GM13976 (cell line): ENCODE measurements at regions not wholly inside any gene's neighbourhood (a gene's known extent, or its start where the extent isn't known, plus 50 kb on each side); places are given as distances from the start of the nearest gene placed in this dataset.

Experiments used
- DNase-seq: peaks from one replicate; pipeline ENCODE4 v3.0.0; 2012; ENCODE audit warnings: low spot score
- CTCF ChIP-seq: IDR thresholded peaks from 2 replicates; pipeline ENCODE4 v1.5.1; 2012; ENCODE audit warnings: borderline replicate concordance, mild to moderate bottlenecking; ENCODE audit not compliant: insufficient read depth; ENCODE audit errors: extremely low read depth, missing control alignments, control extremely low read depth
- in situ Hi-C: fragments of 300-500 bp; cut with MboI; formaldehyde crosslinking; loops from one replicate; pipeline ENCODE4 v1.12.0; 2022; ENCODE audit warnings: low sequenced_read_pairs, mixed read lengths, inconsistent platforms; ENCODE audit not compliant: unreplicated experiment

GRCh38 chr4:175944126-175944910 lies 121.3 kb upstream of the WDR17 start:
- in situ Hi-C loops, result no loop called here
- TF ChIP-seq CTCF, result no peak
- no peak for DNase-seq

GRCh38 chr4:175946472-175947116 lies 119.0 kb upstream of the WDR17 start:
- in situ Hi-C loops, result no loop called here
- no peak for DNase-seq
- no peak for TF ChIP-seq CTCF

GRCh38 chr4:175947117-175947722 lies 118.4 kb upstream of the WDR17 start:
- peak; percentile 22 for DNase-seq
- TF ChIP-seq CTCF, result peak; percentile 21
- in situ Hi-C loops, result no loop called here

- in situ Hi-C loops, result loop anchor here (25.0 kb wide), 1 partner anchor 386 kb away; no protein-coding TSS in a partner anchor
- DNase-seq, result no peak
- no peak for TF ChIP-seq CTCF
These were observed 113.8 kb upstream of the WDR17 start for GRCh38 chr4:175951794-175952193.

GRCh38 chr4:175953116-175953515 lies 112.5 kb upstream of the WDR17 start:
- no peak for TF ChIP-seq CTCF
- in situ Hi-C loops, result loop anchor here (25.0 kb wide), 1 partner anchor 384 kb away; no protein-coding TSS in a partner anchor
- DNase-seq, result no peak

- in situ Hi-C loops, result loop anchor here (25.0 kb wide), 1 partner anchor 383 kb away; no protein-coding TSS in a partner anchor
- peak; percentile 35 for DNase-seq
- no peak for TF ChIP-seq CTCF
These were observed 111.6 kb upstream of the WDR17 start for GRCh38 chr4:175953960-175954521.
